Esophagus squamous epithelium (tissue), 5 donors: ENCODE measurements at regions not wholly inside any gene's neighbourhood (a gene's known extent, or its start where the extent isn't known, plus 50 kb on each side); places are given as distances from the start of the nearest gene placed in this dataset.

Experiments
- DNase-seq: peaks from one replicate; lab custom pipeline; 2025; lab: John Stamatoyannopoulos, UW
- H3K27ac ChIP-seq, 4 donors: fragments of 200-600 bp; sonication (generic); one replicate each; pipeline ENCODE4 v1.5.1; 2016 to 2019; ENCODE audit warnings: mild to moderate bottlenecking in 1 of 4
- H3K27me3 ChIP-seq, 4 donors: fragments of 200-600 bp; sonication (generic); 1 replicate in 3 of 4; 2 replicates in 1 of 4; pipeline versions ENCODE4 v1.5.1 to v1.6.0; 2017 to 2021; ENCODE audit warnings: antibody characterized with exemption in 1 of 4
- H3K36me3 ChIP-seq, 3 donors: fragments of 200-600 bp; sonication (generic); one replicate each; pipeline ENCODE4 v1.5.1; 2016 to 2019
- H3K4me1 ChIP-seq, 3 donors: fragments of 200-600 bp; sonication (generic); one replicate each; pipeline ENCODE4 v1.5.1; 2017 to 2019
- H3K4me3 ChIP-seq, 4 donors: fragments of 200-600 bp; sonication (generic); 1 replicate in 3 of 4; 2 replicates in 1 of 4; pipeline ENCODE4 v1.5.1; 2016 to 2019; ENCODE audit warnings: mild to moderate bottlenecking in 2 of 4, moderate library complexity in 1 of 4
- H3K9me3 ChIP-seq, 3 donors: fragments of 200-600 bp; sonication (generic); one replicate each; pipeline ENCODE4 v1.5.1; 2016 to 2019
- POLR2A ChIP-seq, 4 donors: fragments of 450-650 bp; IDR thresholded peaks; one replicate each; pipeline ENCODE4 v1.6.1; 2017; ENCODE audit warnings: antibody characterized with exemption in 4 of 4, mild to moderate bottlenecking in 4 of 4, moderate library complexity in 3 of 4
- WGBS, 2 donors: methylation state at CpG; one replicate each; pipeline ENCODE4 v1.1.5; 2018; 5-methylcytosine and 5-hydroxymethylcytosine counted together
- intact Hi-C: fragments of 100-400 bp; cut with DNase I; formaldehyde crosslinking; loops from one replicate; pipeline ENCODE4 v1.15.0; 2022
- TF ChIP-seq, protein P1 (sequence below), 6 experiments: fragments of 450-650 bp in 4 of 6; fragments of 200-600 bp in 2 of 6; sonication (generic) in 2 of 6; IDR thresholded peaks; one replicate each; pipeline ENCODE4 v1.5.1; 2016 to 2019; ENCODE audit warnings: antibody characterized with exemption in 6 of 6, mild to moderate bottlenecking in 4 of 6, moderate library complexity in 4 of 6
- donor health status: DM: yes; HTN: yes; CAD: no.

DNA sequence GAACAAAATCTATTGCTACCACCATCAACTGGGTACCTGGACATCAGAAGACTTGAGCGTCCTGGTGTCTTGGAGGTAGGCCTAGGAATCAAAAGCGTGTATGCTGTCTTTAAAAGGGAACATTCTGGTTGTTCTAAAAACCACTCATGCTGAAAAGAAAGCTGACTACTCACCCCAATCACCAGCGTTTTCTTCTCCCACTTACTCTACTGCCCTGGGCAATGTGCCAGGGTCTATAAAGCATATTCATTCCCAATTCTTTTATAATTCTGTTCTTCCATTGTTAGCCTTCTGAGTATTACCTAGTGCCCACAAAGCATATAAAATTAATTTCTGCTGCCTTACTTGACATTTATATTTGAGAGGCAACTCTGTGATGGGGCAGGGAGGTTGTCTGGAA, 133.4 kb downstream of the KCNA5 start:
- Histone ChIP-seq H3K36me3 (peaks cover 0 to 5% (median 0%) of the 10 kb centered on the region in 3 donors), H3K4me1 (peaks cover 0 to 1% (median 0%) of the 10 kb centered on the region in 3 donors), H3K27me3 (peaks cover 0 to 10% (median 0%) of the 10 kb centered on the region in 4 donors), H3K9me3 (no peaks in the 10 kb centered on the region), H3K27ac (no peak overlapping the region), H3K4me3 (no peak overlapping the region)
- intact Hi-C loops: loop anchor here (10.0 kb wide), 1 partner anchor 268 kb away; no protein-coding TSS in a partner anchor
- DNase-seq: no peak
- TF ChIP-seq POLR2A (IDR thresholded peaks at IDR 0.05): no peak
- TF ChIP-seq, protein P1, sequence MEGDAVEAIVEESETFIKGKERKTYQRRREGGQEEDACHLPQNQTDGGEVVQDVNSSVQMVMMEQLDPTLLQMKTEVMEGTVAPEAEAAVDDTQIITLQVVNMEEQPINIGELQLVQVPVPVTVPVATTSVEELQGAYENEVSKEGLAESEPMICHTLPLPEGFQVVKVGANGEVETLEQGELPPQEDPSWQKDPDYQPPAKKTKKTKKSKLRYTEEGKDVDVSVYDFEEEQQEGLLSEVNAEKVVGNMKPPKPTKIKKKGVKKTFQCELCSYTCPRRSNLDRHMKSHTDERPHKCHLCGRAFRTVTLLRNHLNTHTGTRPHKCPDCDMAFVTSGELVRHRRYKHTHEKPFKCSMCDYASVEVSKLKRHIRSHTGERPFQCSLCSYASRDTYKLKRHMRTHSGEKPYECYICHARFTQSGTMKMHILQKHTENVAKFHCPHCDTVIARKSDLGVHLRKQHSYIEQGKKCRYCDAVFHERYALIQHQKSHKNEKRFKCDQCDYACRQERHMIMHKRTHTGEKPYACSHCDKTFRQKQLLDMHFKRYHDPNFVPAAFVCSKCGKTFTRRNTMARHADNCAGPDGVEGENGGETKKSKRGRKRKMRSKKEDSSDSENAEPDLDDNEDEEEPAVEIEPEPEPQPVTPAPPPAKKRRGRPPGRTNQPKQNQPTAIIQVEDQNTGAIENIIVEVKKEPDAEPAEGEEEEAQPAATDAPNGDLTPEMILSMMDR (IDR thresholded peaks at IDR 0.05): no peak
- 69 to 71% methylated on average over 3 of the region's 3 CpGs for WGBS, 2 donors

DNA sequence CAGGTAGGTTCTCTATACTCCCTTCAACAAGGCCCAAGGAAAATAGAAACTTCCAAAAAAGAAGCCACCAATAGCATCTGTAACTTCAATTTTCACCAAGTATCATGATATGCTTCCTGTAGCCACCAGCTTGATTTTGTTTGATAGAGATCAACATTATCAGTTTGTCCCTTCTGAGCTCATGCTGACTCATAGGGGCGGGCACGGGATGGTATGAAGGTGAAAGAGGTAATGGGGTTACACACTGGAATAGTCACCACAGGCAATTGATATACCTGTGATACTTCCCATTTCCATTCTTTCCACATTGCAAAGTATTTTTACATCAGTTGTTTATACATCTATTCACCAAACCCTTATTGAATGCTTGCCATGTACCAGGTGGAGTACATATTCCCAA, 134.1 kb downstream of the KCNA5 start:
- H3K27me3 ChIP-seq: peaks cover 0 to 8% (median 0%) of the 10 kb centered on the region in 4 donors
- H3K9me3 ChIP-seq: no peaks in the 10 kb centered on the region
- no peak overlapping the region for H3K27ac ChIP-seq
- H3K36me3 ChIP-seq: peaks cover 0 to 3% (median 0%) of the 10 kb centered on the region in 3 donors
- no peaks in the 10 kb centered on the region for H3K4me1 ChIP-seq
- TF ChIP-seq, protein P1 (IDR thresholded peaks at IDR 0.05): no peak
- no peak for TF ChIP-seq POLR2A (IDR thresholded peaks at IDR 0.05)
- 44 to 45% methylated on average over 2 of the region's 2 CpGs for WGBS, 2 donors
- H3K4me3 ChIP-seq: no peak overlapping the region
- intact Hi-C loops: loop anchor here (10.0 kb wide), 1 partner anchor 267 kb away; no protein-coding TSS in a partner anchor
- no peak for DNase-seq

- peaks cover 0 to 2% (median 0%) of the 10 kb centered on the region in 4 donors for H3K27me3 ChIP-seq
- no peak for DNase-seq
- H3K36me3 ChIP-seq: no peaks in the 10 kb centered on the region
- H3K9me3 ChIP-seq: no peaks in the 10 kb centered on the region
- no peak overlapping the region for H3K4me3 ChIP-seq
- H3K27ac ChIP-seq: no peak overlapping the region
- intact Hi-C loops: loop anchor here (10.0 kb wide), 1 partner anchor 266 kb away; no protein-coding TSS in a partner anchor
- no peaks in the 10 kb centered on the region for H3K4me1 ChIP-seq
- TF ChIP-seq, protein P1 (IDR thresholded peaks at IDR 0.05): no peak
- TF ChIP-seq POLR2A (IDR thresholded peaks at IDR 0.05): no peak
- WGBS, 2 donors: 55 to 78% methylated on average over 4 of the region's 4 CpGs
These were observed 134.9 kb downstream of the KCNA5 start for GRCh38 chr12:5178571-5178970.

GRCh38 chr12:5180496-5180895, 136.8 kb downstream of the KCNA5 start:
- WGBS, 2 donors: 87 to 93% methylated on average over 5 of the region's 5 CpGs
- Histone ChIP-seq H3K4me3 (no peak overlapping the region), H3K4me1 (peaks cover 0 to 6% (median 0%) of the 10 kb centered on the region in 3 donors), H3K27ac (no peak overlapping the region), H3K9me3 (no peaks in the 10 kb centered on the region), H3K27me3 (no peaks in the 10 kb centered on the region), H3K36me3 (no peaks in the 10 kb centered on the region)
- intact Hi-C loops: no loop called here
- DNase-seq: no peak
- TF ChIP-seq POLR2A (IDR thresholded peaks at IDR 0.05): no peak
- TF ChIP-seq, protein P1 (IDR thresholded peaks at IDR 0.05): no peak

DNA sequence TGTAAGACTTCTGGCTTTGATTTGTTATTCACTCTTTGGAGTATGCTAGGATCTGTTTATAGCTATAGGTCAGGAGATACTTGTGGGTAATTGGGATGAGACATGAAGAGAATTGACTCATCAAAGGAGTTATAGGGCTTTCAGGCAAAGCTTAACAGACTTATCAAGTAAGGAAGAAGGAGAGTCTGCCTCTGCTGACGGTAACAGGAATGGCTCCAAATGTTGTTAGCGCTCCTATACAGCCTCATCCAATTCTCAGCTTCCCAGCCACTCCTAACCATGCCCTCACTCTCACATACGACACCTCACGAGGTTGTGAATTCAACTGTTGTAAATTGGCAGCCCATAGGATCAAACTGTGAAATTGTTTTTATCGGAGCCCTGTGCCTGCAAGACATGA, 140.5 kb downstream of the KCNA5 start:
- H3K27me3 ChIP-seq: peaks cover 0 to 3% (median 0%) of the 10 kb centered on the region in 4 donors
- H3K36me3 ChIP-seq: no peaks in the 10 kb centered on the region
- no peak overlapping the region for H3K27ac ChIP-seq
- TF ChIP-seq, protein P1 (IDR thresholded peaks at IDR 0.05): no peak
- TF ChIP-seq POLR2A (IDR thresholded peaks at IDR 0.05): no peak
- H3K4me1 ChIP-seq: peaks cover 0 to 13% (median 0%) of the 10 kb centered on the region in 3 donors
- intact Hi-C loops: no loop called here
- WGBS, 2 donors: 76 to 88% methylated on average over 4 to 5 of the region's 5 CpGs
- no peaks in the 10 kb centered on the region for H3K9me3 ChIP-seq
- DNase-seq: no peak
- no peak overlapping the region for H3K4me3 ChIP-seq
